Natural killer cell (primary cell): ENCODE measurements at regions not wholly inside any gene's neighbourhood (a gene's known extent, or its start where the extent isn't known, plus 50 kb on each side); places are given as distances from the start of the nearest gene placed in this dataset.

Experiments
- ATAC-seq, 3 donors: fragments of 150-1000 bp in 2 of 3; fragments of 200-7000 bp in 1 of 3; cut with Tn5 transposase; 1 replicate in 1 of 3; 2 replicates in 2 of 3; pipeline ENCODE4 v1.10.0; 2021; ENCODE audit warnings: mild to moderate bottlenecking in 2 of 3, moderate library complexity in 2 of 3
- DNase-seq, 2 donors: peaks; one replicate each; pipeline versions ENCODE4 v3.0.0 to v3.0.0-alpha.2; 2013 to 2021; ENCODE audit warnings: mixed read lengths in 1 of 2
- H3K27ac ChIP-seq: one replicate; pipeline ENCODE4 v1.5.1; 2013; ENCODE audit warnings: mild to moderate bottlenecking, low read length
- H3K27me3 ChIP-seq: one replicate; pipeline ENCODE4 v1.6.1; 2013; ENCODE audit warnings: low read length; ENCODE audit not compliant: control insufficient read depth, insufficient read depth
- H3K36me3 ChIP-seq: one replicate; pipeline ENCODE4 v1.6.1; 2013; ENCODE audit warnings: low read length; ENCODE audit not compliant: control insufficient read depth, insufficient read depth
- H3K4me1 ChIP-seq: one replicate; pipeline ENCODE4 v1.6.1; 2013; ENCODE audit warnings: low read length; ENCODE audit not compliant: control insufficient read depth, insufficient read depth
- H3K4me3 ChIP-seq: one replicate; pipeline ENCODE4 v1.5.1; 2013; ENCODE audit warnings: low read length
- H3K9me3 ChIP-seq: one replicate; pipeline ENCODE4 v1.6.1; 2013; ENCODE audit warnings: low read length; ENCODE audit not compliant: control insufficient read depth, insufficient read depth
- H3K27ac Mint-ChIP-seq, 2 donors: one replicate each; pipeline ENCODE4 v1.8.0; 2022; ENCODE audit warnings: mild to moderate bottlenecking in 2 of 2, mixed read lengths in 2 of 2, moderate library complexity in 1 of 2
- H3K27me3 Mint-ChIP-seq, 2 donors: one replicate each; pipeline ENCODE4 v1.8.0; 2022; ENCODE audit warnings: low read depth in 2 of 2, mixed read lengths in 2 of 2
- H3K36me3 Mint-ChIP-seq: one replicate; pipeline ENCODE4 v1.8.0; 2022; ENCODE audit warnings: mixed read lengths
- H3K4me1 Mint-ChIP-seq, 2 donors: one replicate each; pipeline ENCODE4 v1.8.0; 2022; ENCODE audit warnings: mixed read lengths in 2 of 2
- H3K4me3 Mint-ChIP-seq: one replicate; pipeline ENCODE4 v1.8.0; 2022; ENCODE audit warnings: mild to moderate bottlenecking, moderate library complexity, mixed read lengths
- H3K9me3 Mint-ChIP-seq, 2 donors: one replicate each; pipeline ENCODE4 v1.8.0; 2022; ENCODE audit warnings: mixed read lengths in 2 of 2
- CTCF ChIP-seq: fragments of 200-600 bp; IDR thresholded peaks from one replicate; pipeline ENCODE4 v1.8.0; 2022; ENCODE audit warnings: antibody characterized with exemption
- WGBS: methylation state at CpG from one replicate; pipeline ENCODE4 v1.1.7; 2013; ENCODE audit warnings: missing lambda C conversion rate; ENCODE audit not compliant: insufficient coverage; 5-methylcytosine and 5-hydroxymethylcytosine counted together
- intact Hi-C: fragments of 100-400 bp; cut with micrococcal nuclease; formaldehyde crosslinking; loops from one replicate; pipeline ENCODE4 v1.14.2; 2022

- Histone ChIP-seq H3K27ac (no peak overlapping the region), H3K4me3 (no peak overlapping the region), H3K4me1 (no peaks in the 10 kb centered on the region), H3K27me3 (no peaks in the 10 kb centered on the region), H3K36me3 (no peaks in the 10 kb centered on the region), H3K9me3 (no peaks in the 10 kb centered on the region)
- no peaks in the 10 kb centered on the region for H3K4me1 Mint-ChIP-seq
- no peaks in the 10 kb centered on the region for H3K36me3 Mint-ChIP-seq
- intact Hi-C loops = no loop called here
- H3K27me3 Mint-ChIP-seq = no peaks in the 10 kb centered on the region
- no peak for TF ChIP-seq CTCF
- no peak overlapping the region for H3K4me3 Mint-ChIP-seq
- ATAC-seq (no peak), DNase-seq (no peak)
- no peak overlapping the region for H3K27ac Mint-ChIP-seq
- WGBS = 91% methylated on average over 5 of the region's 5 CpGs
- peaks cover 3 to 11% of the 10 kb centered on the region in 2 donors for H3K9me3 Mint-ChIP-seq
Observed at GRCh38 chr1:82269431-82269830, 468.7 kb downstream of the ADGRL2 start.

- no peaks in the 10 kb centered on the region for H3K9me3 ChIP-seq
- H3K36me3 Mint-ChIP-seq = no peaks in the 10 kb centered on the region
- H3K27ac Mint-ChIP-seq = no peak overlapping the region
- intact Hi-C loops = no loop called here
- H3K36me3 ChIP-seq = no peaks in the 10 kb centered on the region
- H3K4me1 Mint-ChIP-seq = no peaks in the 10 kb centered on the region
- WGBS = 91% methylated on average over 1 of the region's 1 CpG
- no peak for TF ChIP-seq CTCF
- no peak overlapping the region for H3K27ac ChIP-seq
- no peak for DNase-seq
- H3K9me3 Mint-ChIP-seq = peaks cover 3 to 10% of the 10 kb centered on the region in 2 donors
- ATAC-seq = no peak
- no peak overlapping the region for H3K4me3 ChIP-seq
- no peaks in the 10 kb centered on the region for H3K27me3 ChIP-seq
- no peaks in the 10 kb centered on the region for H3K27me3 Mint-ChIP-seq
- H3K4me1 ChIP-seq = no peaks in the 10 kb centered on the region
- no peak overlapping the region for H3K4me3 Mint-ChIP-seq
Observed at GRCh38 chr1:82268826-82269225, 468.1 kb downstream of the ADGRL2 start.

DNA sequence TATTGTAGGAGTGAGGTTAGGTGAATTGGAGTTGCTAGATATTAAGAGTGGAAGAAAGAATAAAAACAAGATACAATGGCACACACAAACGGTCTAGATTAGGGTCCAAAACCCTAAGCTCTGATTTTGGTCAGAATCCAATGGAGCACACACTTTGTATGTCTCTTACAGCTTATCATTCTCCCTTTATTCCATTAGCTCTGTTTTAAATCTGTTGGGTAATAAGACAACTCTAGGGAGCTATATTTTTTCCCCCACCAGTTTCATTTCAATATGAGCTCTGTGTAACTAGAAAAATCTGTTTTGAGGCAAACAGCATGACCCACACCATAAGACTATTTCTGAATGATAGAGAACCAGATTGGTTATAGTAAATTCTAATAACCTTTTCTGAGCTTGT is 465.6 kb downstream of the ADGRL2 start:
- Mint-ChIP-seq H3K27me3 (no peaks in the 10 kb centered on the region), H3K4me1 (no peaks in the 10 kb centered on the region), H3K9me3 (peaks cover 3 to 9% of the 10 kb centered on the region in 2 donors), H3K27ac (no peak overlapping the region), H3K36me3 (no peaks in the 10 kb centered on the region), H3K4me3 (no peak overlapping the region)
- Histone ChIP-seq H3K27ac (no peak overlapping the region), H3K9me3 (no peaks in the 10 kb centered on the region), H3K4me1 (no peaks in the 10 kb centered on the region), H3K27me3 (no peaks in the 10 kb centered on the region), H3K36me3 (no peaks in the 10 kb centered on the region), H3K4me3 (no peak overlapping the region)
- ATAC-seq (no peak), DNase-seq (no peak)
- TF ChIP-seq CTCF = no peak
- intact Hi-C loops = no loop called here
- 71% methylated on average over 1 of the region's 1 CpG for WGBS

- H3K27me3 Mint-ChIP-seq = no peaks in the 10 kb centered on the region
Observed at GRCh38 chr1:82265436-82265835, 464.7 kb downstream of the ADGRL2 start.

More at GRCh38 chr1:82265436-82265835, 464.7 kb downstream of the ADGRL2 start:
- Histone ChIP-seq H3K9me3 (no peaks in the 10 kb centered on the region), H3K4me3 (no peak overlapping the region), H3K27ac (no peak overlapping the region), H3K36me3 (no peaks in the 10 kb centered on the region), H3K4me1 (no peaks in the 10 kb centered on the region), H3K27me3 (no peaks in the 10 kb centered on the region)
- 66% methylated on average over 5 of the region's 5 CpGs for WGBS
- Mint-ChIP-seq H3K9me3 (peaks cover 3 to 9% of the 10 kb centered on the region in 2 donors), H3K4me3 (no peak overlapping the region), H3K27ac (no peak overlapping the region), H3K36me3 (no peaks in the 10 kb centered on the region), H3K4me1 (peaks cover 0 to 5% of the 10 kb centered on the region in 2 donors)
- intact Hi-C loops = no loop called here
- ATAC-seq = no peak
- no peak for DNase-seq
- TF ChIP-seq CTCF = no peak
